Lower lobe of right lung (tissue), 2 donors: ENCODE measurements at regions not wholly inside any gene's neighbourhood (a gene's known extent, or its start where the extent isn't known, plus 50 kb on each side); places are given as distances from the start of the nearest gene placed in this dataset.

Source experiments
- ATAC-seq, 2 donors: fragments of 200-7000 bp; cut with Tn5 transposase; one replicate each; pipeline ENCODE4 v1.9.1; 2020 to 2022; ENCODE audit warnings: mild to moderate bottlenecking in 2 of 2, moderate library complexity in 2 of 2
- DNase-seq: peaks from one replicate; pipeline ENCODE4 v3.0.0-alpha.2; 2020
- H3K27ac ChIP-seq: fragments of 200-600 bp; one replicate; pipeline ENCODE4 v1.8.0; 2022
- H3K27me3 ChIP-seq: fragments of 200-600 bp; one replicate; pipeline ENCODE4 v1.8.0; 2022; ENCODE audit warnings: low read depth
- H3K36me3 ChIP-seq: fragments of 200-600 bp; one replicate; pipeline ENCODE4 v1.8.0; 2022; ENCODE audit warnings: mild to moderate bottlenecking
- H3K4me1 ChIP-seq: fragments of 200-600 bp; one replicate; pipeline ENCODE4 v1.8.0; 2022
- H3K4me3 ChIP-seq: fragments of 200-600 bp; one replicate; pipeline ENCODE4 v1.8.0; 2022; ENCODE audit warnings: mild to moderate bottlenecking
- H3K9me3 ChIP-seq: fragments of 200-600 bp; one replicate; pipeline ENCODE4 v1.8.0; 2022
- intact Hi-C: fragments of 100-400 bp; cut with DNase I; formaldehyde crosslinking; loops from one replicate; pipeline ENCODE4 v1.11.0; 2022
- TF ChIP-seq, protein P1 (sequence below): fragments of 200-600 bp; IDR thresholded peaks from one replicate; pipeline ENCODE4 v1.8.0; 2022; ENCODE audit warnings: antibody characterized with exemption, mild to moderate bottlenecking
- donor health status: DM: no; HTN: yes; CAD: no; lungs with severe emphysema.

- TF ChIP-seq, protein P1, sequence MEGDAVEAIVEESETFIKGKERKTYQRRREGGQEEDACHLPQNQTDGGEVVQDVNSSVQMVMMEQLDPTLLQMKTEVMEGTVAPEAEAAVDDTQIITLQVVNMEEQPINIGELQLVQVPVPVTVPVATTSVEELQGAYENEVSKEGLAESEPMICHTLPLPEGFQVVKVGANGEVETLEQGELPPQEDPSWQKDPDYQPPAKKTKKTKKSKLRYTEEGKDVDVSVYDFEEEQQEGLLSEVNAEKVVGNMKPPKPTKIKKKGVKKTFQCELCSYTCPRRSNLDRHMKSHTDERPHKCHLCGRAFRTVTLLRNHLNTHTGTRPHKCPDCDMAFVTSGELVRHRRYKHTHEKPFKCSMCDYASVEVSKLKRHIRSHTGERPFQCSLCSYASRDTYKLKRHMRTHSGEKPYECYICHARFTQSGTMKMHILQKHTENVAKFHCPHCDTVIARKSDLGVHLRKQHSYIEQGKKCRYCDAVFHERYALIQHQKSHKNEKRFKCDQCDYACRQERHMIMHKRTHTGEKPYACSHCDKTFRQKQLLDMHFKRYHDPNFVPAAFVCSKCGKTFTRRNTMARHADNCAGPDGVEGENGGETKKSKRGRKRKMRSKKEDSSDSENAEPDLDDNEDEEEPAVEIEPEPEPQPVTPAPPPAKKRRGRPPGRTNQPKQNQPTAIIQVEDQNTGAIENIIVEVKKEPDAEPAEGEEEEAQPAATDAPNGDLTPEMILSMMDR: no peak
Observed at GRCh38 chr14:104502060-104502459, 77.5 kb upstream of the C14orf180 start.

GRCh38 chr14:104503691-104504090, 75.9 kb upstream of the C14orf180 start:
- Histone ChIP-seq H3K4me1 (no peaks in the 10 kb centered on the region), H3K4me3 (no peak overlapping the region), H3K27ac (no peak overlapping the region), H3K27me3 (peaks cover 12% of the 10 kb centered on the region), H3K9me3 (peaks cover 17% of the 10 kb centered on the region), H3K36me3 (no peaks in the 10 kb centered on the region)
- no peak for DNase-seq
- intact Hi-C loops: no loop called here
- TF ChIP-seq, protein P1: no peak
- no peak for ATAC-seq

More at GRCh38 chr14:104502060-104502459, 77.5 kb upstream of the C14orf180 start:
- intact Hi-C loops: no loop called here
- DNase-seq: no peak
- Histone ChIP-seq H3K27ac (no peak overlapping the region), H3K36me3 (no peaks in the 10 kb centered on the region), H3K27me3 (peaks cover 5% of the 10 kb centered on the region), H3K4me3 (no peak overlapping the region), H3K4me1 (no peaks in the 10 kb centered on the region), H3K9me3 (peaks cover 17% of the 10 kb centered on the region)
- ATAC-seq: no peak

DNA sequence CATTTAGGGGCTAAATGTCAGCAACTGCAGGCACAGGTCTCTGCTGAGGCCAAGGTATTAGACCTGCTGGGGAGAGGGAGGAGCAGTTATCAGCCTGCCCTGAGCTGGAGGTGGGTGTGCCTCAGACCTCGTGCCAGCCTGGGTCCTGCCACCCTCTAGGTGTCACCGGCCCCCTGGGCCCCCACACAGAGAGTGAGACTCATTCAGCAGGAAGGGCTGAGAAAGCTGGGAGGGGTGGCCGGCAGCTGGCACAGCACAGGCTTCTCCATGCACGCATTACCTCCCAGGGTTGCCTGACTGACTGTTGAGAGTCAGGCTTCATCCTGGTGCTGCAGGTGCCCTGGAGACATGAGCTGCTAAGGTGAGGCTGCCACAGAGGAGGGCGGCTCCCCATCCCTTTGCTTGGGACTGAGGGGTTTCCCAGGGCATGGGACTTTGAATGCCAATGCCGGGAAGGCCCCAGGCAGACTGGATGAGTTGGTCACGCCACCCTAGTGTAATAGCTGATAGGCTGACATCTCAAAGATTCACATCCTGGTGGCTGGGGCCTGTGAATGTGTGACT, 75.3 kb upstream of the C14orf180 start:
- H3K27ac ChIP-seq: no peak overlapping the region
- H3K9me3 ChIP-seq: peaks cover 17% of the 10 kb centered on the region
- TF ChIP-seq, protein P1: no peak
- intact Hi-C loops: no loop called here
- no peak for DNase-seq
- H3K4me3 ChIP-seq: no peak overlapping the region
- no peaks in the 10 kb centered on the region for H3K36me3 ChIP-seq
- H3K4me1 ChIP-seq: no peaks in the 10 kb centered on the region
- ATAC-seq: no peak
- H3K27me3 ChIP-seq: peaks cover 12% of the 10 kb centered on the region

DNA sequence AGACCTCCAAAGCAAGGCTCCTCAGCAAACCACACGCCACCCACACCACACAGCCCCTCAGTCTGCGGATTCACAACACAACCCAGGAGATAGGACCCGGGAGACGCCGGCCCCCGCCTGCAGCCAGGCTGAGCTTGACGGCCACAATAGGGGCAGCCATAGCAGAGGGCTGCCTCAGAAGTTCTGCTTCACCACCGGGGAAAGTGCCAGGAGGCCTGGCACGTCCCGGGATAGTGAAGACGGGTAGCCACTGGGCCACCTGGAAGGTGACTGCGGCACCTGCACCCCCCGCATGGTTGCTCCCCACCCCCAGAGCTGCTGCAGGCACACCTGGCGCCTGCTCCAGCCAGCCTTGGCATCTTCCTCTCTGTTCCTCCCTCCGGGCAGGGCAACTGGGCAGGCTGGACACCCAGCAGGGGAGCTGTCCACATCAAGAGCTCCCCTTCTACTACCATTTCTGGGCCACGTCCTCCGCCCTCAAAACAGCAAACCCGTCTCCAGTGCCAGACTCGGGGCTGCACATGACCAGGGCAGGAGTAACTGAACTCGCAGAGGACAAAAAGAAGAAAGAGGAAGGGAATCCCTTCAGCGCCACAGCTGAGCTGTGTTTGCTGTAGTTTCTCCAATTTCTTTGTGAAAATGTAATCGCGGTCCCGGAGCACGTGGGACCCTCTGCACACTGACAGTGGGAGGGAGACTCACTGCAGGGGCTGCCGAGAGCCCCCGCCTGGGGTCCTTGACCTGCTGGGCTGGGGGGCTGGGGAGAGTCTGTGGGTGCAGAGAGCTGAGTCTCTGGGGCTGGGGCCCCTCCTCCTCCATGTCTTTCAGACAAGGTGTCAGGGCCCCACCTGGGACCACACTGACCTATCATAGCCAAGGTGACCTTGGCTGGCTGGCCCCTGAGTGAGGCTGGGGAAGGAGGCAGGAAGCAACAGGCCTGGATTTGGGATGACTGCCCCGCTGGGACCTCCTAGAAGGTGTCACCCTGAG, 74.2 kb upstream of the C14orf180 start:
- Histone ChIP-seq H3K27ac (no peak overlapping the region), H3K9me3 (peaks cover 17% of the 10 kb centered on the region), H3K4me3 (no peak overlapping the region), H3K27me3 (peaks cover 16% of the 10 kb centered on the region), H3K36me3 (no peaks in the 10 kb centered on the region), H3K4me1 (no peaks in the 10 kb centered on the region)
- TF ChIP-seq, protein P1: no peak
- DNase-seq (no peak), ATAC-seq (no peak)
- intact Hi-C loops: no loop called here

DNA sequence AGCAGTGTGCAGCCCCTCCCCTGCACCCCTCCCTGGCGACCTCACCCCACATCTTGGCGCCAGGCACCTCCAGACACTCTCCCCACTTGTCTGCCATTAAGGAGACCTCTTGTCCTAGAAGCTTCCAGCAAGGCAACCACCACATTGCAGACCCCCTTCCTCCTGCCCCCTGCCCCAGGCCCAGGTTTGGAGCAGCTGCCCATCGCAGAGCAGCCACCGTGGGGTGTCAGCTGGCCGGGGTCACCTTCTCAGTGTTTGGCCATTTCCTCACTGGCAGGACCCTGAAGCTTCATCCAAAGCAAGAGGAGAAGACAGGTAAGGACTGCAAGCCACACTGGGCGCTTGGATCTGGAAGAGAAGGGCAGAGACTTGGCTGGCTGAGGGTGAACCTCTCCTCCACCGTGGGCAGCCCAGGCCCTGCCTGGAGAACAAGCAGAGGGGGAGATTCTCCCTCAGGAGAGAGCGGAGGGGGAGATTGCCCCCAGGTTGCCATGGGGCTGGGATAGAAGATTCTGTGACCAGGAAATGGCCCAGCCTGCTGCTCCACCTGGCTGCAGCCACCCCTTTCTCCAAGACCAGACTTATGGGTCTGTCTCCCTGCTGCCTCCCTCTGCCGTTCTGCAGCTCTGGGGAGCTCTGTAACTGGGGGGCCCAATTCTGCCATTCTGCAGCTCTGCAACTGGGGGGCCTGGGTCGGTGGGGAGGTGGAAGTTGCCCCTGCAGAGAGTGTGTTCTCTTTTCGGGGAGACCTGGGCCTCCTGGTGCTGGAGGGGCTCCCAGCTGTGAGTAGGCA, 72.9 kb upstream of the C14orf180 start:
- H3K27me3 ChIP-seq: peaks cover 16% of the 10 kb centered on the region
- H3K4me1 ChIP-seq: no peaks in the 10 kb centered on the region
- intact Hi-C loops: no loop called here
- no peak for ATAC-seq
- no peaks in the 10 kb centered on the region for H3K36me3 ChIP-seq
- H3K4me3 ChIP-seq: no peak overlapping the region
- no peak for DNase-seq
- peaks cover 11% of the 10 kb centered on the region for H3K9me3 ChIP-seq
- TF ChIP-seq, protein P1: no peak
- H3K27ac ChIP-seq: no peak overlapping the region
